HUES48 (cell line): ENCODE measurements at regions not wholly inside any gene's neighbourhood (a gene's known extent, or its start where the extent isn't known, plus 50 kb on each side); places are given as distances from the start of the nearest gene placed in this dataset.

ENCODE experiments used
- H3K27ac ChIP-seq: one replicate; pipeline ENCODE4 v1.7.0; 2013; ENCODE audit warnings: low read depth, low read length, inconsistent platforms
- H3K27me3 ChIP-seq: 2 replicates; pipeline ENCODE4 v1.6.1; 2013; ENCODE audit warnings: mild to moderate bottlenecking, low read length; ENCODE audit not compliant: control insufficient read depth, insufficient read depth
- H3K36me3 ChIP-seq: 2 replicates; pipeline ENCODE4 v1.6.1; 2013; ENCODE audit warnings: low read length; ENCODE audit not compliant: control insufficient read depth, insufficient read depth
- H3K4me1 ChIP-seq: 2 replicates; pipeline ENCODE4 v1.6.1; 2013; ENCODE audit warnings: mild to moderate bottlenecking, low read length; ENCODE audit not compliant: control insufficient read depth, insufficient read depth
- H3K4me3 ChIP-seq: 2 replicates; pipeline ENCODE4 v1.5.1; 2013; ENCODE audit warnings: mild to moderate bottlenecking, low read depth, low read length
- H3K9ac ChIP-seq: 2 replicates; pipeline ENCODE4 v1.6.1; 2013; ENCODE audit warnings: mild to moderate bottlenecking, low read depth, low read length, moderate library complexity
- H3K9me3 ChIP-seq: 2 replicates; pipeline ENCODE4 v1.6.1; 2013; ENCODE audit warnings: low read length; ENCODE audit not compliant: control insufficient read depth, insufficient read depth

- H3K36me3 ChIP-seq = no peaks in the 10 kb centered on the region
- no peak overlapping the region for H3K27ac ChIP-seq
- no peaks in the 10 kb centered on the region for H3K9me3 ChIP-seq
- no peaks in the 10 kb centered on the region; the same call in 1 of the 2 replicates for H3K4me1 ChIP-seq
- no peaks in the 10 kb centered on the region for H3K27me3 ChIP-seq
- H3K4me3 ChIP-seq = no peak overlapping the region
- H3K9ac ChIP-seq = no peak overlapping the region
Measured at GRCh38 chr4:128341634-128342033, 54.0 kb upstream of the PGRMC2 start.

GRCh38 chr4:128338634-128339355 lies 51.2 kb upstream of the PGRMC2 start:
- Histone ChIP-seq H3K36me3 (no peaks in the 10 kb centered on the region), H3K27me3 (no peaks in the 10 kb centered on the region), H3K9me3 (no peaks in the 10 kb centered on the region), H3K4me3 (no peak overlapping the region), H3K4me1 (no peaks in the 10 kb centered on the region; the same call in 1 of the 2 replicates), H3K27ac (no peak overlapping the region), H3K9ac (no peak overlapping the region)

- Histone ChIP-seq H3K27me3 (no peaks in the 10 kb centered on the region), H3K4me3 (no peak overlapping the region), H3K9ac (no peak overlapping the region), H3K4me1 (no peaks in the 10 kb centered on the region; the same call in 1 of the 2 replicates), H3K36me3 (no peaks in the 10 kb centered on the region), H3K27ac (no peak overlapping the region), H3K9me3 (no peaks in the 10 kb centered on the region)
Measured at GRCh38 chr4:128337863-128338262, 50.2 kb upstream of the PGRMC2 start.
